ENCODE measurements at regions not wholly inside any gene's neighbourhood (a gene's known extent, or its start where the extent isn't known, plus 50 kb on each side); places are given as distances from the start of the nearest gene placed in this dataset.

GRCh38 chr3:124043023-124043422, 51.1 kb upstream of the ROPN1 start:
- no peak for TF ChIP-seq CTCF (conservative IDR thresholded peaks at IDR 0.05; ENCODE audit: low read depth, low read length)
- no peak overlapping the region for H3K4me3 ChIP-seq (ENCODE audit: low read depth, low read length)
- no peak for DNase-seq (ENCODE audit: low read depth)

GRCh38 chr3:124044956-124045355, 53.0 kb upstream of the ROPN1 start:
- H3K4me3 ChIP-seq (ENCODE audit: low read depth, low read length) = no peak overlapping the region
- DNase-seq (ENCODE audit: low read depth) = no peak
- no peak for TF ChIP-seq CTCF (conservative IDR thresholded peaks at IDR 0.05; ENCODE audit: low read depth, low read length)

- no peak for TF ChIP-seq CTCF (conservative IDR thresholded peaks at IDR 0.05; ENCODE audit: low read depth, low read length)
- no peak for DNase-seq (ENCODE audit: low read depth)
- no peak overlapping the region for H3K4me3 ChIP-seq (ENCODE audit: low read depth, low read length)
Measured at GRCh38 chr3:124048967-124049798, 57.3 kb upstream of the ROPN1 start.

- H3K4me3 ChIP-seq (ENCODE audit: low read depth, low read length) = no peak overlapping the region
- TF ChIP-seq CTCF (conservative IDR thresholded peaks at IDR 0.05; ENCODE audit: low read depth, low read length) = no peak
- DNase-seq (ENCODE audit: low read depth) = no peak
Measured at GRCh38 chr3:124051636-124052035, 59.7 kb upstream of the ROPN1 start.

GRCh38 chr3:124053871-124054270, 61.9 kb upstream of the ROPN1 start:
- no peak for DNase-seq (ENCODE audit: low read depth)
- no peak overlapping the region for H3K4me3 ChIP-seq (ENCODE audit: low read depth, low read length)
- TF ChIP-seq CTCF (conservative IDR thresholded peaks at IDR 0.05; ENCODE audit: low read depth, low read length) = no peak

GRCh38 chr3:124056846-124057245, 64.9 kb upstream of the ROPN1 start:
- no peak overlapping the region for H3K4me3 ChIP-seq (ENCODE audit: low read depth, low read length)
- no peak for DNase-seq (ENCODE audit: low read depth)
- TF ChIP-seq CTCF (conservative IDR thresholded peaks at IDR 0.05; ENCODE audit: low read depth, low read length) = no peak

GRCh38 chr3:124057420-124057819, 65.5 kb upstream of the ROPN1 start:
- H3K4me3 ChIP-seq (ENCODE audit: low read depth, low read length) = no peak overlapping the region
- no peak for DNase-seq (ENCODE audit: low read depth)
- TF ChIP-seq CTCF (conservative IDR thresholded peaks at IDR 0.05; ENCODE audit: low read depth, low read length) = no peak

Measured in epithelial cell of proximal tubule (primary cell).